PC-9 (cell line): ENCODE measurements at regions not wholly inside any gene's neighbourhood (a gene's known extent, or its start where the extent isn't known, plus 50 kb on each side); places are given as distances from the start of the nearest gene placed in this dataset.

Experiments
- BruUV-seq: library from RNA; stranded (reverse); fragments of 400-500 nt; replicated peaks from 2 replicates; lab custom pipeline; 2021; lab: Mats Ljungman, UMichigan
- CTCF ChIA-PET: fragments of 300-600 bp; sonication (Branson Sonifier 250); formaldehyde crosslinking; loops from one replicate; lab custom pipeline; 2022; ENCODE audit warnings: antibody characterized with exemption; lab: Charles Lee
- POLR2A ChIA-PET: fragments of 300-600 bp; sonication (Branson Sonifier 250); formaldehyde crosslinking; loops from one replicate; lab custom pipeline; 2022; ENCODE audit warnings: antibody characterized with exemption; ENCODE audit not compliant: unreplicated experiment; lab: Charles Lee
- DNase-seq, 2 experiments: peaks; one replicate each; pipeline versions ENCODE4 v3.0.0 to v3.0.0-alpha.2; 2015 to 2022; ENCODE audit warnings: mixed read lengths in 1 of 2
- H2AFZ ChIP-seq: fragments of 200-600 bp; sonication (generic); 2 replicates; pipeline ENCODE4 v1.8.1; 2017; ENCODE audit warnings: antibody characterized with exemption
- H3F3A ChIP-seq: fragments of 200-600 bp; sonication (generic); 2 replicates; pipeline ENCODE4 v1.8.1; 2017; ENCODE audit warnings: antibody characterized with exemption, mild to moderate bottlenecking, low read depth; ENCODE audit not compliant: insufficient read depth
- H3K27ac ChIP-seq: fragments of 200-600 bp; sonication (generic); 2 replicates; pipeline ENCODE4 v1.6.1; 2016; ENCODE audit warnings: mixed run types
- H3K27me3 ChIP-seq: fragments of 200-600 bp; sonication (generic); 2 replicates; pipeline ENCODE4 v1.6.1; 2016; ENCODE audit warnings: low read depth, mixed run types; ENCODE audit not compliant: insufficient read depth
- H3K36me3 ChIP-seq: fragments of 200-600 bp; sonication (generic); 2 replicates; pipeline ENCODE4 v1.6.1; 2016; ENCODE audit warnings: low read depth, mixed run types
- H3K4me1 ChIP-seq: fragments of 200-600 bp; sonication (generic); replicated peaks from 2 replicates; pipeline ENCODE4 v1.6.1; 2016; ENCODE audit warnings: mixed run types; ENCODE audit not compliant: insufficient read depth
- H3K4me2 ChIP-seq: fragments of 200-600 bp; sonication (generic); 2 replicates; pipeline ENCODE4 v1.6.1; 2017; ENCODE audit warnings: mixed run types
- H3K4me3 ChIP-seq: fragments of 200-600 bp; sonication (generic); 2 replicates; pipeline ENCODE4 v1.6.1; 2016; ENCODE audit warnings: mixed run types
- H3K79me2 ChIP-seq: fragments of 200-600 bp; sonication (generic); 2 replicates; pipeline ENCODE4 v1.6.1; 2017; ENCODE audit warnings: low read depth, mixed run types
- H3K9me2 ChIP-seq: fragments of 200-600 bp; sonication (generic); 2 replicates; pipeline ENCODE4 v1.8.1; 2017; ENCODE audit warnings: mild to moderate bottlenecking; ENCODE audit not compliant: insufficient read depth
- H3K9me3 ChIP-seq: fragments of 200-600 bp; sonication (generic); 2 replicates; pipeline ENCODE4 v1.8.1; 2016; ENCODE audit warnings: low read depth; ENCODE audit not compliant: insufficient read depth
- H4K20me1 ChIP-seq: fragments of 200-600 bp; sonication (generic); 2 replicates; pipeline ENCODE4 v1.8.1; 2017; ENCODE audit not compliant: insufficient read depth
- EZH2 ChIP-seq: fragments of 200-600 bp; sonication (generic); IDR thresholded peaks from 2 replicates; pipeline ENCODE4 v1.8.0; 2017; ENCODE audit warnings: antibody characterized with exemption, low read depth
- intact Hi-C: fragments of 100-400 bp; cut with micrococcal nuclease; formaldehyde crosslinking; loops from one replicate; pipeline ENCODE4 v1.10.0; 2022; ENCODE audit not compliant: unreplicated experiment
- TF ChIP-seq, protein P1 (sequence below): fragments of 200-600 bp; sonication (generic); conservative IDR thresholded peaks from 2 replicates; pipeline ENCODE4 v1.6.1; 2017; ENCODE audit warnings: mixed run types, antibody characterized with exemption, mild to moderate bottlenecking, moderate library complexity

DNA sequence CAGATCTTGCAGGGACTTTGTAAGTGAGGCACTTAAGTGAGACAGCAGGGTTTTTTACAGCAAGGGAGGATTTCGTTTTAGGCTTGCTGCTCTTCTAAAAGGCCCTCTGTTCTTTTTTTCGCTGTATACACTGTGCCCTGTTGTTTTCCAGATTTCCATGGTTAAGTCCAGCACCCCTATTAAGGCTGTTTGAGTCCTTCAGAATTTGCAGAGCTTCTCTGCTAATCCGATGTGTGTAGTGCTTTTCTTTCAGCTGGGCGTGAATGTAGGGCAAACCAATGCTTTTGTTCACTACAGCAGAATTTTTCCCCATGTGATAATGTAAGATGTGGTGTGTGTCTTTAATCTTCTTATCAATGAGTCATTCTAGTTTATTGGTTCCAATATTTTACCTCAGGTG is 200.5 kb upstream of the RREB1 start:
- Histone ChIP-seq H3K27me3 (no peaks in the 10 kb centered on the region), H3K27ac (no peak overlapping the region), H3K4me2 (no peak overlapping the region), H3K4me1 (peaks cover 8% of the 10 kb centered on the region), H3K9me2 (no peaks in the 10 kb centered on the region), H2AFZ (no peak overlapping the region), H3F3A (no peaks in the 10 kb centered on the region; the same call in 1 of the 2 replicates), H3K36me3 (no peaks in the 10 kb centered on the region), H4K20me1 (no peaks in the 10 kb centered on the region), H3K79me2 (no peaks in the 10 kb centered on the region), H3K9me3 (no peaks in the 10 kb centered on the region), H3K4me3 (no peak overlapping the region)
- no peak for TF ChIP-seq EZH2
- POLR2A ChIA-PET, result no interaction called here
- DNase-seq, result no peak
- intact Hi-C loops, result no loop called here
- BruUV-seq, result no TSS peak
- CTCF ChIA-PET, result no interaction called here

DNA sequence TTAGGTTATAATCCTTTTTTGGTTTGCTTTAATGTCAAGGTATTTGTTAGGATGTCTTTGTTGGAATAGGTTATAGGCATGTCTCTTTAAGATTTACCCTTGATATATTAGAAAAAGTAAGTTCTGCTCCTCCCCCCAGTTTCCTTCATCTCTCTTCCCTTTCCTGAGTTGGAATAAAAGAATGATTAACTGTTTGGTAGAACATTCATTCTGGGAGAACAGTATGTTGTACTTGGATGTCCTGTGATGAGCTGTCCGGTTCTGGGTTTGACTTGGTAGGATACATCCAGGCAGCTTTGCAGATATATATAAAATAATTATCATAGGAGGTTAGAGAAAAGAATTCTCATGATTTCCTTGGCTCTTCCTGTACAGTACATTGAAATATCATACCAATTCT is 199.6 kb upstream of the RREB1 start:
- Histone ChIP-seq H4K20me1 (no peaks in the 10 kb centered on the region), H3K36me3 (no peaks in the 10 kb centered on the region), H3K4me3 (no peak overlapping the region), H3K27me3 (no peaks in the 10 kb centered on the region), H3K9me3 (no peaks in the 10 kb centered on the region), H2AFZ (no peak overlapping the region), H3K27ac (no peak overlapping the region), H3F3A (no peaks in the 10 kb centered on the region; the same call in 1 of the 2 replicates), H3K79me2 (no peaks in the 10 kb centered on the region), H3K4me1 (peaks cover 8% of the 10 kb centered on the region), H3K9me2 (no peaks in the 10 kb centered on the region), H3K4me2 (no peak overlapping the region)
- BruUV-seq, result no TSS peak
- CTCF ChIA-PET, result no interaction called here
- intact Hi-C loops, result no loop called here
- TF ChIP-seq EZH2, result no peak
- TF ChIP-seq, protein P1, sequence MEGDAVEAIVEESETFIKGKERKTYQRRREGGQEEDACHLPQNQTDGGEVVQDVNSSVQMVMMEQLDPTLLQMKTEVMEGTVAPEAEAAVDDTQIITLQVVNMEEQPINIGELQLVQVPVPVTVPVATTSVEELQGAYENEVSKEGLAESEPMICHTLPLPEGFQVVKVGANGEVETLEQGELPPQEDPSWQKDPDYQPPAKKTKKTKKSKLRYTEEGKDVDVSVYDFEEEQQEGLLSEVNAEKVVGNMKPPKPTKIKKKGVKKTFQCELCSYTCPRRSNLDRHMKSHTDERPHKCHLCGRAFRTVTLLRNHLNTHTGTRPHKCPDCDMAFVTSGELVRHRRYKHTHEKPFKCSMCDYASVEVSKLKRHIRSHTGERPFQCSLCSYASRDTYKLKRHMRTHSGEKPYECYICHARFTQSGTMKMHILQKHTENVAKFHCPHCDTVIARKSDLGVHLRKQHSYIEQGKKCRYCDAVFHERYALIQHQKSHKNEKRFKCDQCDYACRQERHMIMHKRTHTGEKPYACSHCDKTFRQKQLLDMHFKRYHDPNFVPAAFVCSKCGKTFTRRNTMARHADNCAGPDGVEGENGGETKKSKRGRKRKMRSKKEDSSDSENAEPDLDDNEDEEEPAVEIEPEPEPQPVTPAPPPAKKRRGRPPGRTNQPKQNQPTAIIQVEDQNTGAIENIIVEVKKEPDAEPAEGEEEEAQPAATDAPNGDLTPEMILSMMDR, result no peak
- POLR2A ChIA-PET, result no interaction called here
- no peak for DNase-seq

DNA sequence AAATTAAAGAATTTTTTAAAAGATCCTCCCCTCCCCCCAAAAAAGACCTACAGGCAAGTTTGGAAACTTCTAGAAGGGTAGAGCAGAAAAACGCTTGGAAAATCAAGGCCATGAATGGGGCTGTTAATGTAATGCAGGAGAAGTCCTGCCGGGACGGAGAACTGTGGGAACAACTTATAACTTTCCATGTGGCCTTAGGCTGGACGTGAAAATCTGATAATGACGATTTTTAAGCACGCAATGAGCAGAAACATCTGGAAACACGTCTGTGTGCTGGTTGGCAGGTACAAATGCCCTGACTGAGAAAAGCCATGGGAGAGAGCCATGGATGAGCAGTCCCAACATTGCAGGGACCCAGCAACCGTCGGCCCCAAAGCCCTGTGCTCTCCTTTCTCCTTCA is 198.7 kb upstream of the RREB1 start:
- Histone ChIP-seq H3K9me2 (no peaks in the 10 kb centered on the region), H3K9me3 (no peaks in the 10 kb centered on the region), H3K36me3 (no peaks in the 10 kb centered on the region), H3F3A (no peaks in the 10 kb centered on the region; the same call in 1 of the 2 replicates), H4K20me1 (no peaks in the 10 kb centered on the region), H3K4me3 (no peak overlapping the region), H3K27me3 (no peaks in the 10 kb centered on the region), H3K4me1 (peaks cover 8% of the 10 kb centered on the region), H3K4me2 (no peak overlapping the region), H2AFZ (no peak overlapping the region), H3K79me2 (no peaks in the 10 kb centered on the region), H3K27ac (no peak overlapping the region)
- intact Hi-C loops, result no loop called here
- ChIA-PET POLR2A (no interaction called here), CTCF (no interaction called here)
- no peak for DNase-seq
- TF ChIP-seq, protein P1, result no peak
- no peak for TF ChIP-seq EZH2
- BruUV-seq, result no TSS peak

DNA sequence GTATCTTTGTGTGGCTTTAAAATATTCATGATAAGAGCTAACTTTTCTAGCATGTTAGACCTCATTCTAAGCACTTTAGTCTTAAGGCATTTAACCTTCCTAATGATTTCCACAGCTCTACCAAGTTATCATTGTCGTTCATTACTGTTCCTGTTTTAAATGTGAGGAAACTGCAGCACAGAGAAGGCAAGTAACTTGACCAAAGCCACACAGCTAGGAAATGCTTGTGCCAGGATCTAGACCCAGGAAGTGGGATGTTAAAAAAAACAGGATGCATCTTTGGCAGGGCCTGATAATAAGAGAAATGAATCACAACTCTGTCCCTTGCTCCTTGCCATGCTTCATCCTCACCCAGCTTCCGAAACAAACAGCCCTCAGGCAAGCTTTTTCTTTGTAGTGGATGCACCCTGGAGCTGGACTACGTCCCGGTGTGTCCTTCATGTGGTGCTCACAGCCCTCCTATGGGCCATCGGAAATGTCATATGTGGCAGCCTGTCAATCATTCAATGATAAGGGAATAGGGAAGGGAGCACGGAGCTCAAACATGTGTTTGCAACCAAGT is 196.9 kb upstream of the RREB1 start:
- POLR2A ChIA-PET, result no interaction called here
- Histone ChIP-seq H3K4me3 (no peak overlapping the region), H2AFZ (no peak overlapping the region), H3K4me1 (peaks cover 8% of the 10 kb centered on the region), H3K4me2 (no peak overlapping the region), H4K20me1 (no peaks in the 10 kb centered on the region), H3K27ac (no peak overlapping the region), H3F3A (no peaks in the 10 kb centered on the region; the same call in 1 of the 2 replicates), H3K79me2 (no peaks in the 10 kb centered on the region), H3K36me3 (no peaks in the 10 kb centered on the region), H3K9me3 (no peaks in the 10 kb centered on the region), H3K27me3 (no peaks in the 10 kb centered on the region), H3K9me2 (no peaks in the 10 kb centered on the region)
- intact Hi-C loops, result no loop called here
- CTCF ChIA-PET, result interaction anchor here (0.6 kb wide), 1 partner anchor 251 kb away, joined by 3 read pairs; no protein-coding TSS in a partner anchor
- BruUV-seq, result no TSS peak
- DNase-seq, result no peak
- TF ChIP-seq EZH2, result no peak
- TF ChIP-seq, protein P1, result no peak
